ENCODE measurements at regions not wholly inside any gene's neighbourhood (a gene's known extent, or its start where the extent isn't known, plus 50 kb on each side); places are given as distances from the start of the nearest gene placed in this dataset.

DNA sequence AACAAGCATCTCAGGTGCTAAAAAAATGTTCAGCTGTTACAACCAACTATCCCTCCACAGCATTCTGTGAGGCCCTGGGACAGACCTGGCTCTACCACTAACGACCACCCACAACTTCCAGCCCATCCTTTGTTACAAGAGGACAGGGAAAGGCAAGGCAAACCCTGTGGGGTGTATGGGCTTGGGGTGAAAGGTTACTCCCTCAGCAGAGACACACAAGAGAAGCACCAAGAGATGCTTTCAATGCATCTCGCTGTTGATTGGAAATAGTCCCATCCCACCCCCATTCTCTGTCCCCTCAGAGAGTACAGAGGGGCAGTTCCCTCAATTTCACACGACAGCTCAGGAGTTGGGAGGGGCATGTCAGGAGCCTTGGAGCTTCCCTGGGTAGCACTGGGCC, 234.1 kb downstream of the CAAP1 start:
- FAIRE-seq (no peak), DNase-seq (ENCODE audit: low read depth) (no peak)
- H3K79me2 ChIP-seq (ENCODE audit: insufficient read depth, low read length) = no peaks in the 10 kb centered on the region
- TF ChIP-seq, protein P1, sequence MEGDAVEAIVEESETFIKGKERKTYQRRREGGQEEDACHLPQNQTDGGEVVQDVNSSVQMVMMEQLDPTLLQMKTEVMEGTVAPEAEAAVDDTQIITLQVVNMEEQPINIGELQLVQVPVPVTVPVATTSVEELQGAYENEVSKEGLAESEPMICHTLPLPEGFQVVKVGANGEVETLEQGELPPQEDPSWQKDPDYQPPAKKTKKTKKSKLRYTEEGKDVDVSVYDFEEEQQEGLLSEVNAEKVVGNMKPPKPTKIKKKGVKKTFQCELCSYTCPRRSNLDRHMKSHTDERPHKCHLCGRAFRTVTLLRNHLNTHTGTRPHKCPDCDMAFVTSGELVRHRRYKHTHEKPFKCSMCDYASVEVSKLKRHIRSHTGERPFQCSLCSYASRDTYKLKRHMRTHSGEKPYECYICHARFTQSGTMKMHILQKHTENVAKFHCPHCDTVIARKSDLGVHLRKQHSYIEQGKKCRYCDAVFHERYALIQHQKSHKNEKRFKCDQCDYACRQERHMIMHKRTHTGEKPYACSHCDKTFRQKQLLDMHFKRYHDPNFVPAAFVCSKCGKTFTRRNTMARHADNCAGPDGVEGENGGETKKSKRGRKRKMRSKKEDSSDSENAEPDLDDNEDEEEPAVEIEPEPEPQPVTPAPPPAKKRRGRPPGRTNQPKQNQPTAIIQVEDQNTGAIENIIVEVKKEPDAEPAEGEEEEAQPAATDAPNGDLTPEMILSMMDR (IDR thresholded peaks at IDR 0.05; ENCODE audit: insufficient read depth, low read depth, low read length) = no peak
- TF ChIP-seq EZH2 (IDR thresholded peaks at IDR 0.05; ENCODE audit: insufficient read depth, low read length) = no peak
- Mint-ChIP-seq H3K36me3 (ENCODE audit: low read depth, unreplicated experiment) (peaks cover 2% of the 10 kb centered on the region), H3K27me3 (ENCODE audit: low read depth, unreplicated experiment) (no peaks in the 10 kb centered on the region), H3K27ac (ENCODE audit: unreplicated experiment) (no peak overlapping the region), H3K4me1 (ENCODE audit: low read depth, unreplicated experiment) (no peaks in the 10 kb centered on the region), H3K9me3 (ENCODE audit: unreplicated experiment) (peaks cover 8% of the 10 kb centered on the region), H3K4me3 (ENCODE audit: unreplicated experiment) (no peak overlapping the region)
- H4K20me1 ChIP-seq (ENCODE audit: insufficient read depth, low read length) = no peaks in the 10 kb centered on the region
- no peak overlapping the region for H3K4me3 ChIP-seq (ENCODE audit: insufficient read depth, low read depth, low read length)
- no peak overlapping the region for H3K27ac ChIP-seq (ENCODE audit: low read depth, low read length)
- no peak overlapping the region for H3K4me2 ChIP-seq (ENCODE audit: low read length)
- H3K9me3 ChIP-seq (ENCODE audit: insufficient read depth, low read depth, low read length) = no peaks in the 10 kb centered on the region
- no peak overlapping the region for H2AFZ ChIP-seq (ENCODE audit: low read depth, low read length)
- H3K9ac ChIP-seq (ENCODE audit: low read length) = no peak overlapping the region
- no peaks in the 10 kb centered on the region for H3K27me3 ChIP-seq (ENCODE audit: insufficient read depth, low read length)
- H3K4me1 ChIP-seq (ENCODE audit: insufficient read depth, low read length) = no peaks in the 10 kb centered on the region
- H3K36me3 ChIP-seq (ENCODE audit: insufficient read depth, low read length) = no peaks in the 10 kb centered on the region

- Mint-ChIP-seq H3K4me1 (ENCODE audit: low read depth, unreplicated experiment) (no peaks in the 10 kb centered on the region), H3K27me3 (ENCODE audit: low read depth, unreplicated experiment) (peaks cover 4% of the 10 kb centered on the region), H3K4me3 (ENCODE audit: unreplicated experiment) (no peak overlapping the region), H3K9me3 (ENCODE audit: unreplicated experiment) (peaks cover 8% of the 10 kb centered on the region), H3K36me3 (ENCODE audit: low read depth, unreplicated experiment) (peaks cover 2% of the 10 kb centered on the region), H3K27ac (ENCODE audit: unreplicated experiment) (no peak overlapping the region)
- Histone ChIP-seq H4K20me1 (ENCODE audit: insufficient read depth, low read length) (no peaks in the 10 kb centered on the region), H3K4me3 (ENCODE audit: insufficient read depth, low read depth, low read length) (no peak overlapping the region), H3K27me3 (ENCODE audit: insufficient read depth, low read length) (no peaks in the 10 kb centered on the region), H3K36me3 (ENCODE audit: insufficient read depth, low read length) (no peaks in the 10 kb centered on the region), H3K27ac (ENCODE audit: low read depth, low read length) (no peak overlapping the region), H3K9ac (ENCODE audit: low read length) (no peak overlapping the region), H3K79me2 (ENCODE audit: insufficient read depth, low read length) (no peaks in the 10 kb centered on the region), H3K4me1 (ENCODE audit: insufficient read depth, low read length) (no peaks in the 10 kb centered on the region), H3K4me2 (ENCODE audit: low read length) (no peak overlapping the region), H2AFZ (ENCODE audit: low read depth, low read length) (no peak overlapping the region), H3K9me3 (ENCODE audit: insufficient read depth, low read depth, low read length) (no peaks in the 10 kb centered on the region)
- DNase-seq (ENCODE audit: low read depth) (no peak), FAIRE-seq (no peak)
- no peak for TF ChIP-seq EZH2 (IDR thresholded peaks at IDR 0.05; ENCODE audit: insufficient read depth, low read length)
- TF ChIP-seq, protein P1 (IDR thresholded peaks at IDR 0.05; ENCODE audit: insufficient read depth, low read depth, low read length) = no peak
These were observed 234.6 kb downstream of the CAAP1 start for GRCh38 chr9:26657958-26658357.

- no peaks in the 10 kb centered on the region for H3K36me3 Mint-ChIP-seq (ENCODE audit: low read depth, unreplicated experiment)
- no peak overlapping the region for H3K4me3 ChIP-seq (ENCODE audit: insufficient read depth, low read depth, low read length)
- H3K9me3 ChIP-seq (ENCODE audit: insufficient read depth, low read depth, low read length) = no peaks in the 10 kb centered on the region
- peaks cover 9% of the 10 kb centered on the region for H3K9me3 Mint-ChIP-seq (ENCODE audit: unreplicated experiment)
- no peaks in the 10 kb centered on the region for H3K4me1 ChIP-seq (ENCODE audit: insufficient read depth, low read length)
- no peak overlapping the region for H3K27ac Mint-ChIP-seq (ENCODE audit: unreplicated experiment)
- H4K20me1 ChIP-seq (ENCODE audit: insufficient read depth, low read length) = no peaks in the 10 kb centered on the region
- H3K4me1 Mint-ChIP-seq (ENCODE audit: low read depth, unreplicated experiment) = no peaks in the 10 kb centered on the region
- H3K36me3 ChIP-seq (ENCODE audit: insufficient read depth, low read length) = no peaks in the 10 kb centered on the region
- FAIRE-seq = no peak
- H2AFZ ChIP-seq (ENCODE audit: low read depth, low read length) = peak overlapping the region; percentile 32
- H3K4me2 ChIP-seq (ENCODE audit: low read length) = peak overlapping the region; percentile 61
- no peak overlapping the region for H3K27ac ChIP-seq (ENCODE audit: low read depth, low read length)
- H3K79me2 ChIP-seq (ENCODE audit: insufficient read depth, low read length) = no peaks in the 10 kb centered on the region
- no peak for DNase-seq (ENCODE audit: low read depth)
- no peak overlapping the region for H3K9ac ChIP-seq (ENCODE audit: low read length)
- no peaks in the 10 kb centered on the region for H3K27me3 ChIP-seq (ENCODE audit: insufficient read depth, low read length)
- no peak overlapping the region for H3K4me3 Mint-ChIP-seq (ENCODE audit: unreplicated experiment)
- no peak for TF ChIP-seq EZH2 (IDR thresholded peaks at IDR 0.05; ENCODE audit: insufficient read depth, low read length)
- TF ChIP-seq, protein P1 (IDR thresholded peaks at IDR 0.05; ENCODE audit: insufficient read depth, low read depth, low read length) = peak; percentile 38
- peaks cover 4% of the 10 kb centered on the region for H3K27me3 Mint-ChIP-seq (ENCODE audit: low read depth, unreplicated experiment)
These were observed 236.4 kb downstream of the CAAP1 start for GRCh38 chr9:26656003-26656870.
